Jurkat, Clone E6-1 (cell line): ENCODE measurements at regions not wholly inside any gene's neighbourhood (a gene's known extent, or its start where the extent isn't known, plus 50 kb on each side); places are given as distances from the start of the nearest gene placed in this dataset.

Experiments
- DNase-seq: peaks from one replicate; pipeline ENCODE4 v3.0.0-alpha.2; 2011; ENCODE audit warnings: low read depth, low spot score
- H3K4me3 ChIP-seq: 2 replicates; pipeline ENCODE4 v1.5.1; 2011; ENCODE audit warnings: mild to moderate bottlenecking, low read length, control low read depth, moderate library complexity

- H3K4me3 ChIP-seq = no peak overlapping the region
- DNase-seq = no peak
Observed at GRCh38 chr13:109568339-109568818, 218.0 kb downstream of the IRS2 start.

- H3K4me3 ChIP-seq = no peak overlapping the region
- no peak for DNase-seq
Observed at GRCh38 chr13:109567315-109567714, 219.1 kb downstream of the IRS2 start.

GRCh38 chr13:109565877-109566276, 220.5 kb downstream of the IRS2 start:
- DNase-seq = no peak
- no peak overlapping the region for H3K4me3 ChIP-seq

DNA sequence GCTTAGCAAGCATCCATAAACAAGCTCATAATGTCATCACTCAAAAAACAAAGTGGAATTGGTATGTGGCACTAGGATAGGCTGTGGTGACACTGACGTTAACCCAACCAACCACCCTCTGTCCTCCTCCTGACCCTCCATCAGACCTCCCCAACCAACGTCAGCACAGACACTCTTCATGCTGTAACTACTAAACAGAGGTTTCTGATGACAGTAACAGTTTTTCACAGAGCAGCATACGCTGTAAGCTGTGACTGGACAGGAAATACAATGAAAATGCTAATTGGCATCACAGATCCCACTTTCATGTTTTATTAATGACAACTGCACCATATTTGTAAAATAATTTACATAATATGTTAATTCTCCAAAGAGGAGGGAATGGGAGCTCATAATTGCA, 238.0 kb downstream of the IRS2 start:
- H3K4me3 ChIP-seq = no peak overlapping the region
- DNase-seq = no peak

DNA sequence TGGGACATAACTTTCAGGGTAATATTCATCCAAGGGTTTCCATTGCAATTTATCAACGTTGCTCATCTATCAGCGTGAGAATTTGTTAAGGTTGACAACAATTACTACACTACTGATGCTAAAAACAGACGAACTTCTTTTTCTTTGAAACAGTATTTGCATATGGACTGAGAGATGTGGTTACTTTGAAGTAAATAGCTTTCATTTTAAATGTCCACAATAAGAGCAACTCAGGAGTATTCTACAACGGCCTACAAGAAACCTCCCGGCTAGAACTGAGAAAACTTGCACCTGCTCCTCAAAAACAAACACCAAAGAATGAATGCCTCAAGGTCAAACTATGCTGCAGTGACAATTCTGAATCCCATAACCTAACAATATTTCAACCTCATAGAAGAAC, 238.4 kb downstream of the IRS2 start:
- peak; percentile 1 for DNase-seq
- no peak overlapping the region for H3K4me3 ChIP-seq

- DNase-seq = no peak
- no peak overlapping the region for H3K4me3 ChIP-seq
Observed at GRCh38 chr13:109545931-109546330, 240.5 kb downstream of the IRS2 start.

DNA sequence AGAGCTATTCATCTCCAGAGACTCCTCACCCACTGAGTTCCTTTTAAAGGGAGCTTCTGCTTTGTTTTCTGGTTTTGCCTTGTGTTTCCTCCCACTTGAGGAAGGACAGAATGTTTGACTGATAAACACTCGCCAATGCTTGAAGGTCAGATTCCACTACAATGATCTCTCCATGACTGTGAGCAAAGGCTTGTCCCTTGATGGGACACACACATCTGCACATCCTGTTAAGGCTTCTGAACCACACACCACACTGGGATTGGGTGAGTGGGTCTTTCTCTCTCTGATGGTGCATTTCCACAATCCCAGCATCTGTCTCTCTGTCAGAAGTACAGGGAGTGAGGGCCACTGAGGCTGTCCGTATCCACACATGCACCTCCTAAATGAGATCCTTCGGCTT, 245.3 kb downstream of the IRS2 start:
- no peak overlapping the region for H3K4me3 ChIP-seq

DNA sequence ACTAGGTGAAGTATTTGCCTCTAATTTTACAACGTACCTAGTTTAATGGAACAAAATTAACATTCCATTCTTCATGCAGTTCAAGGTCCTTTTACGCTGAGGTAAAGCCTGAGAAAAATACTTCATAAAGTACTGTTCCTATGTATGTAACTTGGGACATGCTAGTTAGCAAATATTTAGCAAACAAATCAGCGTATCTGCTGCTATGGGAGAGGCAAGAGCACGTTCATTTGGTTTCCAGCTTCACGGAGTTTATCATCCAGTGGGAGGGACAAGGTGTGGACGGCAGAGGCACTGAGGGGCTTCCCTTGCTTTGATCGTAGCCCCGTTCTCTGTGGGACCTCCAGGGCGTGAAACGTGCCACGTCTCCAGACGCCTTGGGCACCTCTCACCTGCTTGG, 248.8 kb downstream of the IRS2 start:
- no peak for DNase-seq
- H3K4me3 ChIP-seq = no peak overlapping the region

More for the DNA sequence above, 245.3 kb downstream of the IRS2 start:
- no peak for DNase-seq

GRCh38 chr13:109533350-109533749, 253.0 kb downstream of the IRS2 start:
- no peak for DNase-seq
- no peak overlapping the region for H3K4me3 ChIP-seq

DNA sequence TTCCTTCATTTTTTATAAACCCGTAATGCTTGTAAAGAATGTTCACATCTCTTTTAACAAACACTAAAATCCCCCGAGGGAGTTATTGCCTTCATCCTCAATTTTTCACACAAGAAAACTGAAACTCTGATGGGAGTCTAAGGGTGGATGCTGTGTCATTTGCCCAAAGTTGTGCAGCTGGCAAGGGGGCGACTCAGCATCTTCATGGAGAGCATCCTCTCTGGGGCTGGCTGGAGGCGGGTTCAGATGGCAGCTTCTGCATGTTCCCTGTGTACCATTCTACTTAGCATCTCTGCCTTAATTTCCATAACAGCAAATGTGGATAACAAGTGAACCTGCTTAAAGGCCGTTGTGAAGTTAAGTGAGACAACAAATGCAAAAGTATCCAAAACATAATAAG, 256.4 kb downstream of the IRS2 start:
- no peak for DNase-seq
- no peak overlapping the region for H3K4me3 ChIP-seq

DNA sequence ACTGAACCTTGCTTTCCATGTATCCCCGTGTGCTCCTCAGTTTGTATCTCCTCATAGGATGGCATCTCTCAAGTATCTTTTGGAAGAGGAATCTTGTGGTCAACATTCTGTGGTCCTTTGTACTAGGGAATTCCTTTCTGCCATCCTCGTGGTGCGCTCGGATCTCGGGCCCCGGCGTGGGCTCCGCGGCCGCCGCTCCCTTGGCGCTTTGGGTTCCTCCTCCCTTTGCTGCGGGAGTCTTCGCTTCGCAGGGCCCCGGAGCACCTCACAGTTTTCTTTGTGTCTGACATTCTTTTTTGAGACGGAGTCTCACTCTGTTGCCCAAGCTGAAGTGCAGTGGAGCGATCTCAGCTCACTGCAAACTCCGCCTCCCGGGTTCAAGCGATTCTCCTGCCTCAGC, 264.7 kb downstream of the IRS2 start:
- DNase-seq = no peak
- H3K4me3 ChIP-seq = no peak overlapping the region

DNA sequence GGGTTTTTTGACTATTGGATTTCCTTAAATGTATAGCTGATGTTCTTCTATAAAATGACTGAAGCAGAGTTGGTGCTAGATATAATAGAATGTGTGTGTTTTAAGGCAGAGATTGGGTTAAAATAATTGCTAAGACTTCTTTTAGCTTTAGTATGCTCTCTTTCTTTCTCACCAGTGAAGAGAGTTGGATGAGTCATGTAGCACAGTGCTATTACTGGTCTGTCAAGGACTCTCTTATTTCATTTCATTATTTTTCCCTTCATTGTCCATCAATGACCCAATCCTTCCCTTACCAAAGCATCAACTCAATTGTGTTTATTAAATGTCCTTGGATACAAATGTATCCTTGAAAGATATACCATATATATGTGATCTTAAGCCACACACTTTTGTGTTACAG, 268.9 kb downstream of the IRS2 start:
- no peak overlapping the region for H3K4me3 ChIP-seq
- no peak for DNase-seq

DNA sequence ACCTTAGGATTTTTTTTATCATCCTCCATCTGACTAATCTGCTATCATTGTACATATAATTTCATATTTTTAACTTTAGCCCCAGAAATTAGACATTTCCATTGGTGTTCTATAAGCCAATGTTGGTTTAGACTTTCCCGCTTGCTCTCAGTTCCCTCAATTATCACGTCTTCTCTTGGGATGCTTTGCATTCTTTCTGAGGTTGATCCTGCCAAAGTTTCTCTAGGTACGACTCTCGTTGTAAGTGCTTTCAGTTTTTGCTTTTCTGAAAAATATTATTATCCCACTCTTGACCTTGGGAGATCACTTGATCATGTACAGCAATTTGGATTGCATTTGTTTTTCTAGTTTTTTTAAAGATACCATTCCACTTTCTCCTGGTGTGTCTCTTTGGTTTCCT, 270.2 kb downstream of the IRS2 start:
- DNase-seq = no peak

DNA sequence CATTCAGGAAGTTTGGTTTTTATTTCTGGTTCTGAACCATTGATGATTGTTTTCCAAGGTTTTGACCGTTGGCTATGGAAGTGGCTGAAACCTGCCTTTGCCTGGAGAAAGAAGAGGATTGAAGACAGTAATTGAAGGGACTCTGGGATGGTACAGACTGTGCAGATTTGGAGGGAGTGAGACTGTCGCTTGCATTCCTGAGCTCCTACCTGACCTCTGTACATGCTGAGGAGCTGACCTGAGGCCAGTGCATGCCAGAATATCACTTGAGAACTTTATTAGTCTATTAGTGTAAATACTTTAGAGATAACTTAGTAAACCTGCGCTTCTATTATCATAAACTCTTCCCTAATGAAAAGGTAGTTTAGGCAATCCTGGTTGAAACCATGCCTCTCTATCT, 276.4 kb downstream of the IRS2 start:
- H3K4me3 ChIP-seq = no peak overlapping the region
- DNase-seq = no peak

More for the DNA sequence above, 270.2 kb downstream of the IRS2 start:
- H3K4me3 ChIP-seq = no peak overlapping the region

GRCh38 chr13:109509154-109509900, 277.1 kb downstream of the IRS2 start:
- DNase-seq = no peak
- H3K4me3 ChIP-seq = no peak overlapping the region

DNA sequence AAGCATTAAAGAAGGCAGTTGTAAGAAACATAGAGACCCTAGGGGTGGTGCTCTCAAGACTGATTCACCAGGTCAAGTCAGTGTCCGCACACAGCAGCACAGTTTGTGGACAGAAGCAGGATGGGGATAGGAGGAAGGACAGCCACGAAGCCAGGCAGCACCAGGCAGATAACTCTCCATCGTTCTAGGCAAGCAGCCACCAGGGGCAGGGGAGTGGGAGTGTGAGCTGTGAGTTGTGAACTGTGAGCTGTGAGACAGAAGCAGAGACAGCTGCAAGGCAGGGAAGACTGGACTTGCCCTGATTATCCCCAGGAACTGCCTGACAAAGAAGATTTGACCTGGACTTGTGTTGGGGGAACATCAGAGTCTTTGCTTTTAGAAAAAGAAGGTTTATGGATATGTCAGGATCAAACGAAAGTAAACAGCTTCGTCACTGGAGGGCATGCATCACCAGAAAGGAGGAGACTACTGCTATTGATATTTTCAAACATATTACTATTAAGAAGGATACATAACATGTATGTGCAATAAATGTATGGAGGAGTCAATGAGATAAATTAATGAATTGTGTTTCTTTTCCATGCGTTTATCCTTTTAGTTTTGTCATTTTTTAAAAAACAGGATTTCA, 286.1 kb downstream of the IRS2 start:
- no peak overlapping the region for H3K4me3 ChIP-seq
- no peak for DNase-seq

GRCh38 chr13:109497917-109498316, 288.5 kb downstream of the IRS2 start:
- H3K4me3 ChIP-seq = no peak overlapping the region
- DNase-seq = no peak

DNA sequence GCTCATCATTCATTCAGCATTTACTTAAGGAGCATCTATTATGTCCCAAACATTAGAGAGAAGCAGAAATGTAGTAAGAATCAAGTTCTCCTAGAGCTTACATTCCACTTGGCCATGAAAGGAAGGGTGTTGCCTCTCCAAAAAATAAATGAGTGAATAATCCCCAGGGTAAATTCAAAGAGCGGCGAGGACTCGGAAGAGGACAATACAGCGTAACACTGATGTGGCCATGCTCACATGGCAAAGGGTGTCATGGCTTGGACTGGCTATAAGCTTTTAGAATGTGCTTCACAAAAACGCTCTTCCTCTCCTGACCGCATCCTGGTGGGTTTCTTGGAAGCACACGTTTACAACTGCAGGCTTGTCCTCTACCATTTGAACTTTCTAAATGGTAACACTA, 290.2 kb downstream of the IRS2 start:
- H3K4me3 ChIP-seq = no peak overlapping the region
- no peak for DNase-seq

DNA sequence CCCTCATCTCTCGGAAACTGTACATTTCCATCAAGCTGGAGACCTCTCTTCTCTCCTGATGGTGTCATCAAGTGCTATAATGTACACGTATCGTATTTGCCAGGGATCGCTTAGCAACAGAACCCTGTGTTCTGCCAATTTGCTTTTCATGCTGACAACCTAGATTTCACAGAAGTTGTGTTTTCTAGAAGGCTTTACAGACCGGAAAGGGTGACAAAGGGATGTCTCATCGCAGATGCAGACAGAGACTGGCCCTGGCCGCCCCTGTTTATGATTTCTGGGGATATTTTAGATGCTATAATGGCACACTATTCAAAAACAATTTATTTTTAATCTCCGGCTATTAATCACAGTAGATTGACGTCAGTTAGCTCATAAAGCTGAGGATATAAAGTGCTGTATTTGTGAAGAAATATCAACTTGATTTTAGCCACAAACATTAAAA, 291.4 kb downstream of the IRS2 start:
- no peak overlapping the region for H3K4me3 ChIP-seq
- DNase-seq = no peak

DNA sequence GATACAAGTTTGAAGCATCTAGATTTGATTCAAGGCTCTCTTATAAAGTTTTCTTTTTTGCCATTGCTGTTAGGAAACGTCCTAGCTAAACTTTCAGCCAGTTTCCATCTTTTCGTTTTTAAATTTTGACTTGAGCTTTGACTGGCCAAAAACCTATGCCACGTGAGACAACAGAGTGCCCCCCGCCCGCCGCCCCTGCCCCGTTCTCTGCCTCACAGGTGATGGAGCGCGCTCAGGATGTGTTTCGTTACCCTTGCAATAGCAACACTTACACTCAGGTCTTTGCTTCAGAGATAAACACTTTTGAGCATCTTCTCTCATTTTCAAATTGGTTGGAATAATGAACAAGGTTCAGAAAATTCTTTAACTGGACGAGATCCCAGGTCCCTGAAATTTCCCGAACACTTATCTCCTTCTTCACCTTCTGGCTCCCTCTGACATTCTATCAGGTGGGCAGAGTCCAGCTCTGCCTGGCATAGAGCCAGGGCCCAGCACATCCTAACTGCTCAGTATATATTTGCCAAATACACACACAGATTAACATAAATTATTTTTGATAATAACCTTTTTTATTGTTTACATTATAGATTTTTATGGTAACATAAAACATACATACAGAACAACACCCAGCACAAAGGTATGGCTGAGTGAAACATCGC, 301.1 kb downstream of the IRS2 start:
- no peak overlapping the region for H3K4me3 ChIP-seq
- DNase-seq = no peak
